Mucosa of stomach (tissue), 1 donor: ENCODE measurements at regions not wholly inside any gene's neighbourhood (a gene's known extent, or its start where the extent isn't known, plus 50 kb on each side); places are given as distances from the start of the nearest gene placed in this dataset.

ENCODE experiments used
- H3K27me3 ChIP-seq: one replicate; pipeline ENCODE4 v1.7.0; 2013; ENCODE audit warnings: mild to moderate bottlenecking, low read length; ENCODE audit not compliant: control insufficient read depth, insufficient read depth
- H3K36me3 ChIP-seq: one replicate; pipeline ENCODE4 v1.7.0; 2013; ENCODE audit warnings: low read length; ENCODE audit not compliant: control insufficient read depth, insufficient read depth
- H3K4me1 ChIP-seq: one replicate; pipeline ENCODE4 v1.7.0; 2013; ENCODE audit warnings: mild to moderate bottlenecking, low read length; ENCODE audit not compliant: control insufficient read depth, insufficient read depth
- H3K4me3 ChIP-seq: one replicate; pipeline ENCODE4 v1.7.0; 2013; ENCODE audit warnings: low read length
- H3K9ac ChIP-seq: one replicate; pipeline ENCODE4 v1.7.0; 2013; ENCODE audit warnings: mild to moderate bottlenecking, low read length, moderate library complexity
- H3K9me3 ChIP-seq: one replicate; pipeline ENCODE4 v1.7.0; 2013; ENCODE audit warnings: mild to moderate bottlenecking, low read length, moderate library complexity; ENCODE audit not compliant: control insufficient read depth
- donor health status: Pancreatic carcinoma.

DNA sequence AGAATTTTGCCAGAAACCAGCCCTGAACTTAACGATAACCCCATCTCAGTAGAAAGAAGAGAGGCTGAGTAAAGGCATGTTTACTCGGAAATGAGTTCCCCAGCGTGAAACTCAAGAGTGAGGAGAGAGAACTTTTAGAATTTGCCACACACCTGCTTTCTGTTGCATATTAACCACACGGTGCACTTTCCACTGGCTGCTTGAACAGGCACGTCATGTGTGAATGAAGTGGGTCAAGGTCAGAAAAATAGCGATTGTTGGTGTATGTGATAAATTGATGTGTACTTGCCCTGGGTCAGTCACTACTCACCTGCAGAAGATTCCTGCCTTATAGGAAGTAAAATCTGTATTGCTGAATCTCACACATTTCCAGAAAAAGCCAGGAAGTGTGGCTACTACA lies 395.7 kb downstream of the TRIML1 start:
- H3K4me1 ChIP-seq = no peaks in the 10 kb centered on the region
- no peaks in the 10 kb centered on the region for H3K9me3 ChIP-seq
- H3K27me3 ChIP-seq = no peaks in the 10 kb centered on the region
- no peak overlapping the region for H3K9ac ChIP-seq
- H3K36me3 ChIP-seq = no peaks in the 10 kb centered on the region
- H3K4me3 ChIP-seq = no peak overlapping the region

DNA sequence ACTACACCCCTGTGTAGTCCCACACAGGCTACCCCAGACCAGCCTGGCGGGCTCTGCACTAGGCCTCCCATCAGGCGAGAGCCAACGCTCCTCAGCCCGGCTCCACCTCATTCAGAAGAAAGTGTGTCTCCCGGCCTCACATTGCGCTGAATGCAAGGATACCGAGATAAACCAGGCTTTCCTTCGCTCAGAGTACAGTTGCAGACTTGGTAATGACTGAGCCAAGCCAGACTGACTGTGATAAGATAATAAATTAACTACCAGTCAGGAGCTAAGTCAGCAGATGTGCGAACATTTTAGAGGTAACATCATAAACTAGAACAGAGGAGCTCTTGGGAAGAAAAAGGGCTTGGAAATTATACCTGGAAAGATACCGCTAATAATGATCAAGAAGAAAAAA lies 397.6 kb downstream of the TRIML1 start:
- no peaks in the 10 kb centered on the region for H3K4me1 ChIP-seq
- no peak overlapping the region for H3K9ac ChIP-seq
- H3K27me3 ChIP-seq = no peaks in the 10 kb centered on the region
- H3K4me3 ChIP-seq = no peak overlapping the region
- H3K9me3 ChIP-seq = no peaks in the 10 kb centered on the region
- no peaks in the 10 kb centered on the region for H3K36me3 ChIP-seq

DNA sequence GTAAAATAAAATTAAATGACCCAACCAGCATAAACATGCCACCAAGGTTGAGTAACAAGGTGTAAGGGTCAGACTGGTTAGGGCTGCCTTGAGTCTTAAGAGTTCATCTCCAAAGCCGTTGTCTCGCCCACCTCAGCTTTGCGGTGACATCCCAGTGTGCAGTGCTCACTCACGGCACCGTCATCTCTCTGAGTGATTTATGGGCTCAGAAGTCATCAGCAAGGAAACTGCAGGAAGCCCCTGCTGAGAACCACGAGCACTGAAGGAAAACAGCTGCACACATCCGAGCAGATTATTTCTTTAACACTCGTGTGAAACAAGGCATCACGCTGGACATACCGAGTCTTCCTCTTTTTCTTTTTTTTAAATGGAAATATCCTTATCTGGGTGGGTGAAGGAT lies 411.1 kb downstream of the TRIML1 start:
- no peaks in the 10 kb centered on the region for H3K4me1 ChIP-seq

DNA sequence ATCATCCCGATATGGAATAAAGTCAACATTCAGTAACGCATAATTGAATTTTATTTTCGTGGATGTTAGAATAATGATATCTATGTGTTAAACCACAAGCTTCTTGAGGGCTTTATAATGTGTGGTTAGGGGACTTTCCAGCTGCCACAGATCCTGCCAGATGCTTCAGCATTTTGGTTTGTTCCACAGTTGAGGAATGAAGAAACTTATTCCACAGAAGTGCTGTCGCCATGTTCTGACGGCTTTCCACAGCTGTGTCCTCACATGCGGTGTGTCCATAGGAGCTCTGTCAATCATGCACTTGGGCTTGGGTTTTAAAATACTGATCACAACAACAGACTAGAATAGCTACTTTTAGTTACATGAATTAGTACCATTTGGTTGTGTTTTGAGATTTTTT lies 411.9 kb downstream of the TRIML1 start:
- no peaks in the 10 kb centered on the region for H3K4me1 ChIP-seq
- no peaks in the 10 kb centered on the region for H3K27me3 ChIP-seq
- H3K36me3 ChIP-seq = no peaks in the 10 kb centered on the region
- no peak overlapping the region for H3K4me3 ChIP-seq
- H3K9ac ChIP-seq = no peak overlapping the region
- no peaks in the 10 kb centered on the region for H3K9me3 ChIP-seq

More for the DNA sequence above, 411.1 kb downstream of the TRIML1 start:
- no peaks in the 10 kb centered on the region for H3K36me3 ChIP-seq
- H3K9ac ChIP-seq = no peak overlapping the region
- H3K27me3 ChIP-seq = no peaks in the 10 kb centered on the region
- no peak overlapping the region for H3K4me3 ChIP-seq
- H3K9me3 ChIP-seq = no peaks in the 10 kb centered on the region

DNA sequence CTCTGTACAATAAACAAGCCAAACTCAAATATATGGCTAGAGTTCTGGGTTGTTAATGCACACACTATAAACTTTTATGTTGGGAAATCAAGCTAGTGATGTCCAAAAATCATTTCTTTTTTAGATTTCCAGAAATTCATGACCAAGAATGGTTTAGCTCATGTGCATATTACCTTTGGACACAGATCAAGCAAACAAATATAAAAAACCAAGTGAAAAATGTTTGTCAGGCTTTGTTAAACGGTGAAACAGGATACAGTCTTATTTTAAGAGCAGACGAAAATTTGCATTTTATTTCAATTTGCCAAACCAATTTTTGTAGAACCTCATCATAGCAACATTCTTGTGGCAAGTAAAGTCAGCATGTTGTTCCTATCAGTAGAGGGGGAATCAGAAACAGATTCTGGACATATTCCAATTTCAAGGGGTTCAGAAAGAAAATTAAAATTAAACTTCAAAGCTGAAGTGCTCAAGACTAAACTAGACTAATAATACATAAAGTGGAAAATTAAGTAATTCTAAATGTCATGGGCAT lies 413.6 kb downstream of the TRIML1 start:
- no peaks in the 10 kb centered on the region for H3K27me3 ChIP-seq
- no peak overlapping the region for H3K9ac ChIP-seq
- H3K36me3 ChIP-seq = no peaks in the 10 kb centered on the region
- H3K4me1 ChIP-seq = no peaks in the 10 kb centered on the region
- H3K4me3 ChIP-seq = no peak overlapping the region
- no peaks in the 10 kb centered on the region for H3K9me3 ChIP-seq

DNA sequence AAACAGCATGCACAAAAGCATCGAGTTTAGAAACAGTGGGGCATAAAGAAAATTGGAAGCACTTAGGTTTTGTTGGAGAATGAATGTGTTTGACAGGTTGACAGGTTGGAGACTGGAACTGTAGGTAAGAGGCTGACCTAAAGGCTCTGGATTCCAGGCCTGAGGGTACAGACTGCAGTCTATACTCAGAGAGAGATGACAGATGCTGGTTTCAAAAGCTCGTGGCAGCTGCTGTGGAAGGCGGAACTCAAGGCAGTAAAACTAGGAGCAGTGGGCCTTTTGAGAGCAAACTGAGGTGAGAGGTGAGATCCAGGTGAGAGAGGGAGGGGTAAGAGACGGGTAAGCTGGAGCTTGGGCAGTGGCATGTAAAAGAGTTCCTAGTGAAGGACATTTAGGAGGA lies 415.2 kb downstream of the TRIML1 start:
- Histone ChIP-seq H3K9ac (no peak overlapping the region), H3K4me3 (no peak overlapping the region), H3K27me3 (no peaks in the 10 kb centered on the region), H3K4me1 (no peaks in the 10 kb centered on the region), H3K9me3 (no peaks in the 10 kb centered on the region), H3K36me3 (no peaks in the 10 kb centered on the region)

DNA sequence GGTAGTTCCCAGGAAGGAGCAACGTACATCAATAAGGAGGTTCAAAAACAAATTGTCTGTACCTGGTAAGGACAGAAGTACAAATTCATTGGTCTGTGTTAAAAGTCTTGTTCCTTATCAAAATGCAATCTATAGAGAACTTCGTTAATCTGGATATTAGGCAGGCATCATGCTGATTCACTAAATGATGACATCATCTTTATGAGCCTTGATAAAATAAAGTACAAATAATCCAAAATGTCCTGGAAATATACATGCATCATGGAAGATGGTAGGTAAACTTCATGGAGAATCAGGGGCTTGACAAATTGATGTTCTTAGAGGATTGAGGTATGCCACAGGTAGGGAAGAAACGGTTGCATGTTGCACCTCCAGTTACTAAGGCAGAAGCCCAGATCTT lies 433.9 kb downstream of the TRIML1 start:
- Histone ChIP-seq H3K36me3 (no peaks in the 10 kb centered on the region), H3K9ac (no peak overlapping the region), H3K4me1 (no peaks in the 10 kb centered on the region), H3K4me3 (no peak overlapping the region), H3K9me3 (no peaks in the 10 kb centered on the region), H3K27me3 (no peaks in the 10 kb centered on the region)

DNA sequence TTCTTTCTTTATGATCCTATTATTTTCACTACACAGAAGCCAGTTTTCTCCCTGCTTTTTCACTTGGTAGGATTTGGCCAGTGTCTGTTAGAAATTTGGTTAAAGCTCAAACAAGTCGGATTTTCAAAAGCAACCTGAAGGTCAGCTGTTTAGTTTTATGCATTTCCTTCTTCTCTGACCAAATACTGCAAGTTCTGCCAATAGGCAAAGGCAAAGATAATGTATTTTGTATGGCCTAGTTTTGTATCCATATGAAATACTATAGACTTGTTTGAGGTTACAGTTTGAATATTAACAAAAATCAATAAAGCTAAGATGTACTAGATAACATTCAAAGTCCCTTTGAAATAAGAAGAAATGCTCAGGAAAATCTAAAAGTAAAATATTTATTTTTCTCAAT lies 439.4 kb downstream of the TRIML1 start:
- Histone ChIP-seq H3K4me3 (no peak overlapping the region), H3K9me3 (no peaks in the 10 kb centered on the region), H3K9ac (no peak overlapping the region), H3K36me3 (no peaks in the 10 kb centered on the region), H3K4me1 (no peaks in the 10 kb centered on the region), H3K27me3 (no peaks in the 10 kb centered on the region)

DNA sequence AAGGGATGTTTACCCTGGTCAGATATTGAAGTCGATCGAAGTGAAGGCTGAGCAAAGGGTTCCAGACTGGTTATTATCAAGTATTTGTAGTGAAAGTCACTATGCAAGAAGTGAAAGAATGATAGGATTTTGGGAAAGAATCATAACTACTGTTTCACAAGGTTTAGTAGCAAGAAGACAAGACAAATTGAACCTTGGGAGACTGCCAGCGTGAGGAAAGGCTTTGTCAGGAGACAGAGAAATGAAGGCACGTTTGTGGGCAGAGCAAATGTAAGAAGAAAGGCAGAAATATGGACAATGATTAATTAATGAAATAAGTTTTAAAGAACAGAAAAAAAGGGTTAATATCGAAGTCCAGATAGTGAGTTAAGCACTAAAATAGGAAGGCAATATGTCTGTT lies 456.8 kb downstream of the TRIML1 start:
- no peak overlapping the region for H3K4me3 ChIP-seq
- H3K36me3 ChIP-seq = no peaks in the 10 kb centered on the region
- no peaks in the 10 kb centered on the region for H3K4me1 ChIP-seq

DNA sequence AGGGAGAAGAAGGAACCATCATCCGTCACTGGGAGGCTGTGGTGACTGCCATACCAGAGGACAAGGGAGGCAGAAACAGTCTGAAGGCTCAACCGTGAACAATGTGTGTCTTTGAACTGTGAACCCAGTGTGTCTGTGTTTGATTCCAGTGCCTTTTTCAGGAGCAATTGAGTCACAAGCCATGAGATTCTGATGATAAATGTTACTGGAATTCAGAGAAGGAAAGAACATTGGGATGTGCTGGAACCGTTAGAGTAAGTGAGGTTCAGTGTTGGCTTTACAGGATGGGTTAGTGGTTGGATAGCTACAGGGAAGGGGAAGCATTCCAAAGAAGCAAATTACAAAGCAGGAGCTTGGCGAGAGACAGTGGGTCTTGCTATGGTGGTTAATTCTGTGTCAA lies 464.4 kb downstream of the TRIML1 start:
- no peaks in the 10 kb centered on the region for H3K27me3 ChIP-seq
- no peaks in the 10 kb centered on the region for H3K9me3 ChIP-seq
- H3K9ac ChIP-seq = no peak overlapping the region
- no peaks in the 10 kb centered on the region for H3K4me1 ChIP-seq
- H3K4me3 ChIP-seq = no peak overlapping the region
- H3K36me3 ChIP-seq = no peaks in the 10 kb centered on the region

More for the DNA sequence above, 456.8 kb downstream of the TRIML1 start:
- Histone ChIP-seq H3K9me3 (no peaks in the 10 kb centered on the region), H3K27me3 (no peaks in the 10 kb centered on the region), H3K9ac (no peak overlapping the region)

DNA sequence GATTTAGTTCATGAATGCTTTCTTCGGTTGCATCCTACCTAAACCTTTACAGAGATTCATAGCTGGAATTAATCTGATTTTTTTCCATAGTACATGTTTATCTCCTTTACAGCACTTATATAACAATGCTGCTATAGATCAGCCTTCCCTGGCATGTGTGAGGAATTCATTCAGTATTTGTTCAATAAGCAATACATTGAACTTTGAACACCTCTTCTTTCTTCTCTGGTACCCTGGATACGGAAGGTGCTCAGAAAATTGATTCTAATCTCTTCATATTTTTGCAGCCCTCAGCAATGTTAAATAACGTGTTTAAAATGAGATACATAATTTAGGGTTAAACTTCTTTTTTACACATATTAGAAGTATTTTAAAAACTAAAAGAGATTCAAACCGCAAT lies 467.4 kb downstream of the TRIML1 start:
- no peaks in the 10 kb centered on the region for H3K9me3 ChIP-seq
- H3K9ac ChIP-seq = no peak overlapping the region
- no peak overlapping the region for H3K4me3 ChIP-seq
- H3K4me1 ChIP-seq = no peaks in the 10 kb centered on the region
- H3K36me3 ChIP-seq = no peaks in the 10 kb centered on the region
- no peaks in the 10 kb centered on the region for H3K27me3 ChIP-seq

DNA sequence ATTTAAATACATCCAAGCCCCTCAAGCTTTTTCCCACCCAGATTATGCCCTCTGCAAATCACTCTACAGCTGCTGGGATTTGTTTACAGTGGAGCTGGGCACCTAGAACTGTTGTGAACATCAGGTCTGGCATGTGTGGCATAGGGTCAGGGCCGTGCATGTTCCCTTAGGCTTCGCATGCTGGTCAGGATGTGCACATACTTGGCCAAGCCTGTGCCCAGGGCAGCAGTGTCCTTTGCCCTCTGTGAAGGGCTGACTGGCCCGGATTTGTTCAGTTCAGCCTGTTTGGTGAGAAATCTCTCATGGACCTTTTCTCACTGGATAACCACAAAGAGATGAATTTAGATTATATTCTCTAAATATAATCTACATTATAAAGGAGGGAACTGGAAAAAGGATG lies 471.9 kb downstream of the TRIML1 start:
- Histone ChIP-seq H3K4me1 (no peaks in the 10 kb centered on the region), H3K36me3 (no peaks in the 10 kb centered on the region), H3K9ac (no peak overlapping the region), H3K9me3 (no peaks in the 10 kb centered on the region), H3K27me3 (no peaks in the 10 kb centered on the region), H3K4me3 (no peak overlapping the region)

DNA sequence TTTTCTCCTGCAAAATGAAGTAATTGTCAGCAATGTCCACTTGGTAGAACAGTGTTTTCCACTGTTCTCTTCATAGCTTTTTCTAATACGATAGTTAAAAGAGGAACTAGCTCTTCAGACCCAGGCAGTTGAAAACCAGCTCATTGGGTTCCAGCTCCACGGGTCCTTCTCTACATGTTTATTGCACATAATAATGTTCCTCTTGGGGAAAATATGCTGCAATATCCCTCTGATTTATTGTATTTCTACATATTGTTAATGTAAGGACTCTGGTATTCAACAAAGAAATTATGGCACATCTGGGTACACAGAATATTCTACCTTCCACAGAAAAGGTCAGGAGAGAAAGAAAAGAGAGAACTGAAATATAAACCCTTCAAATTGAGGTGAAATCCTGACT lies 473.4 kb downstream of the TRIML1 start:
- no peaks in the 10 kb centered on the region for H3K27me3 ChIP-seq

More for the DNA sequence above, 473.4 kb downstream of the TRIML1 start:
- no peak overlapping the region for H3K9ac ChIP-seq
- H3K4me1 ChIP-seq = no peaks in the 10 kb centered on the region
- H3K36me3 ChIP-seq = no peaks in the 10 kb centered on the region
- no peak overlapping the region for H3K4me3 ChIP-seq
- H3K9me3 ChIP-seq = no peaks in the 10 kb centered on the region
